Stimulated activated CD4-positive, alpha-beta T cell treated with anti-CD3 and anti-CD28 coated beads, Interleukin-12 subunit alpha, Interleukin-12 subunit beta, amount 100 ng/mL, for 24 hours (primary cell): ENCODE measurements at regions not wholly inside any gene's neighbourhood (a gene's known extent, or its start where the extent isn't known, plus 50 kb on each side); places are given as distances from the start of the nearest gene placed in this dataset.
"Not testable (repeated sequence)": the region's sequence is repeated elsewhere in the genome, so short reads cannot be mapped to it uniquely, and the experiment has no call there.

Experiments
- DNase-seq, 2 experiments: peaks; one replicate each; pipeline ENCODE4 v3.0.0-alpha.2; 2020; ENCODE audit warnings: low read depth in 2 of 2

DNA sequence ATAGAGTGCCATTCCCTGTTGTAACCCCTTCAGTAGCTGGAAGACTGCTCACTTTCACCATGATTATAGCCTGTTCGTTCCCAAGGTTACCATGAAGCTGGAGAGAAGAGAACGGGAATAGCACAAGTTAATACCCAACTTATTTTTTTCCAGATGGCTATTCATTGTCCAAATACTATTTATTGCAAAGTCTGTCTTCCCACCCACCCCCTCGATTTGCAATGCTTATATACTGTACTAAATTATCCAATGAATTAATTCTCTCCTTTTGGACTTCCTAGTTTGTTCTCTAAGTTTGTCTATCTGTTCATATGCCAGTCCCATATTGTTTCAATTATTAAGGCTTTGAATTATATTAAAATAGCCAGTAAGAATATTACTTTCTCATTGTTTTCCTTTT, 231.0 kb downstream of the RAB11FIP4 start:
- DNase-seq = no peak

DNA sequence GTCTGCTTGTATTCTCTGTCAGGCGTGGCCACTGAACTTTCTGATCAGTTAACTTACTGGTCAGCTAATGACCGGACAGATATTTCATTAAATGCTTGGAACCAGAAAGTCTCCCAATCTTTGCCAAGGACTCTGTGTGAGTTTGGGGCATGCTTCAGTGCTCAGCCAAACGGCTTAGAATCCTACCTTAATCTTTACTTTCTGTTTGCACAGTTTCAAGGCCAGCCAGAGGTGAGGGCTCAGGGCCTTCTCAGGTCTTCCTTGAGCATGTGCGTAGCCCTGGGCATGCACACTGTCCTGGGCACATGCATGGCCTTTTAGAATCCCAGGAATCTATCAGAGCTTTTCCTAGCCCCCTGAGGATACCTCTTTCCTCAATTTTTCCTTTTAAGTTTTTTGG, 230.1 kb downstream of the RAB11FIP4 start:
- DNase-seq = no peak

DNA sequence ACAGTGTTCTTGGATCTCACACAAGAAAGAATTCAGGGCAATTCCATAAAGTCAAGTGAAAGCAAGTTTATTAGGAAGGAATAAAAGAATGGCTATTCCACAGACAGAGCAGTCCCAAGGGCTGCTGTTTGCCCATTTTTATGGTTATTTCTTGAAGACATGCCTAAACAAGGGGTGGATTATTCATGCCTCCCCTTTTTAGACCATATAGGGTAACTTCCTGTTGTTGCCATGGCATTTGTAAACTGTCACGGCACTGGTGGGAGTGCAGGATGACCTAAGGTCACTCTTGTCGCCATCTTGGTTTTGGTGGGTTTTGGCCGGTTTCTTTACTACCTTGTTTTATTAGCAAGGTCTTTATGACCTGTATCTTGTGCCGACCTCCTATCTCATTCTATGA, 219.6 kb downstream of the RAB11FIP4 start:
- DNase-seq = not testable (repeated sequence)

DNA sequence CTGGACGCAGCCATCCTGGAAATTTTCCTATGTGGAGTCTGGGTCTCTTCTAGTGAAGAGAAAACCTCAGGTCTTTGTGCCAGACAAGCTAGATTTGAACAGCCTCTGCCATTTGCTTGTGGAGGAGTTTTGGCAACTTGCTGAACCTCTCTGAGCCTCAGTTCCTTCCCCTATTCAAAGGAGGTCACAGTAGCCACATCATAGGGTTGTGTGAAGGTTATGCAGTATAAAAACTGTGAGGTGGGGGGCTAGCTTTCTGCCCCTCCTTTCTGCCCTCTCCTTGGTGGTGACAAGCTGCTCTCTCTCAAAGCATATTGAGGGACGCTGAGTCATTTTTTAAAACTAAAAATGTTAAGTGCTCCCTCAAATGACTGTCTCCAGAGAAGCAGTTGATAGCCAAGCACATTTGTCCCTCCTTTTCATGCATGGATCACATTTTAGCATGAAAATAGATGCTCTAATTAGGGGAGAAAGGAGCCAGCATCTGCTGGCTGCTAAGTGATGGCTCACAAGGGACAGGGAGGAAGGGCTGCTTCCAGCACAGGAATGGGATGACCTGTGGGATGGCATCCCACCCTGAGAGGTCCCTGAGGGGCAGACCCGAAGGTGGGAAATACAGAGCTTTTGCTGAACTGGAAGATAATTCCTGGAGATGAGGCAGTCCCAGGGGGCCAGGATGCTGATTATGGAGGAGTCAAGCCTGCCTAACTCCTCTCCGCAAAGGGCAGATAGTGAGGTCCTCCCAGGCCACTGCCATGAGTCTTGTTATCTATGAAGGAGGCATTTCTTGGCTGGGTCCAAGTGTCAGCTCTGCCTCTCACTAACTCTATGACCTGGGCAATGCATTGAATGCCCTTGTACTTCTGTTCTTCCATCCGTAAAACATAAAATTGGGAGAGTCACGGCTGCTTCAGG, 218.8 kb downstream of the RAB11FIP4 start:
- no peak for DNase-seq

DNA sequence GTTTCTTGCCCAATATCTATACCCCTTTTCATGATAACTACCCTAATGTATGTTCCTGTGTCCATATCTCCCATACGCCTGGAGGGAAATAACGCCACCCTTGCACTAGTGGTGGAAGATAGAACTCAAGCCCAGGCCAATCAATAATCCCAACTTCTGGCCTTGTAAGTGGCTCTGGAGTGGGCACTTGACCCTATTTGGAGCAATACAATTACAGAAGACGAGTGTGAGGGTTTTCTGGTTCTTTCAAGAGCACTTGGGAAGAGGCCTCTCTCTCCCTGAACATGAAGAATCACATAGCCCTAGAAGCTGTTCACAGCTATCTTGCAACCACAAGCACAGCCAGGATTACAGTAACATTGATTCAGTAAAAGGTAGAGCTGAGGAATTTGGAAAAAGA, 217.9 kb downstream of the RAB11FIP4 start:
- no peak for DNase-seq

DNA sequence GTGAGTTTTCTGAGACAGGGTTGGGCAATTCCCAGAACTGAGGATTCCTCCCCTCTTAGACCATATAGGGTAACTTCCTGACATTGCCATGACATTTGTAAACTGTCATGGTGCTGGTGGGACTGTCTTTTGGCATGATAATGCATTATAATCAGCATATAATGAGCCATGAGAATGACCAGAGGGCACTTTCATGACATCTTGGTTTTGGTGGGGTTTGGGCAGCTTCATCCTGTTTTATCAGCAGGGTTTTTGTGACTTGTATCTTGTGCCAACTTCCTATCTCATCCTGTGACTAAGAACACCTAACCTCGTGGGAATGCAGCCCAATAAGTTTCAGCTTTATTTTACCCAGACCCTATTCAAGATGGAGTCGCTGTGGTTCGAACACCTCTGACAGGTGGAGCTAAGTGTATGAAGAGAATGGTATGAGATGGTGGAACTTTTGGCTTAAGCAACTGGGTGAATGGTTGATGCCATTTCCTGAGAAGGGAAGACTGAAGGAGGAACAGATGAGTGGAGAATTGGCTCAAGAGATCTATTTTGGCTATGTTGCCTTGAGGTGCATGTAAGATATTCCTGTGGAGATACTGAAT, 217.3 kb downstream of the RAB11FIP4 start:
- DNase-seq = no peak

DNA sequence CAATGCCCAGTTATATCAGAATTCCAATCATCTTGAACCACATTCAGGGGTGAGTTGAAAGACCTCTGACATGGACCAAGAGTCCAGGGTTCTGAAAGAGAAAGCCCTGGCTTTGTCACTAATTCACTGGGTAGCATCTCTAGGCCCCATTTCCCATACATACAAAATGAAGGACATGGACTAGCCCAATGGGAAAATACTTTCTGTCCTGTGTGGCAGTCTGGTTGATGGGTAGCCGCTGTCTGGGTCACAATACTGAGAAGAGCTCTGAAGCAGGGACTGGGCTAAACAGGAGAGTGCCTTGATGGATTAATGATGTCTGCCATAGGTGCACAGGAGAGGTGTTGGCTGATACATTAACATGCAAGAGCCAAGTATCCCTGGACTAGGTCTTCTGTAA, 214.3 kb downstream of the RAB11FIP4 start:
- DNase-seq = no peak

DNA sequence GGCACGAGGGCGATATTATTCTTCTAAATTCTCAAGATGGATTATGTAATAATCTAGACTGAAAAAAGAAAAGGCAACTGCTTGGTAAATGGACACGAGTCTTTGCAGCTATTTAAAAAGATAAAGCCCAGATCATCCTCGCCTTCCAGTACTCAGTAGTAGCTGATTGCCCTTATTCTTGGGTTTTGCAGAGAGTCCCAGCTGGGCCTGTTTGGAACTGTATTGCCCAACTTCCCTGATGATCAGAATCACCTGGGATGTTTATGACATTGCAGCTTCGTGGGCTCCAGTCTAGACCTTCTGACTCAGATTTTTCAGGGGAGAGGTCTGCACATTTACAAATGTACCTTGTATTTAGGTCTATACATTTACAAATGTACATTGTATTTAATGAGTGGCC, 213.5 kb downstream of the RAB11FIP4 start:
- DNase-seq = no peak

DNA sequence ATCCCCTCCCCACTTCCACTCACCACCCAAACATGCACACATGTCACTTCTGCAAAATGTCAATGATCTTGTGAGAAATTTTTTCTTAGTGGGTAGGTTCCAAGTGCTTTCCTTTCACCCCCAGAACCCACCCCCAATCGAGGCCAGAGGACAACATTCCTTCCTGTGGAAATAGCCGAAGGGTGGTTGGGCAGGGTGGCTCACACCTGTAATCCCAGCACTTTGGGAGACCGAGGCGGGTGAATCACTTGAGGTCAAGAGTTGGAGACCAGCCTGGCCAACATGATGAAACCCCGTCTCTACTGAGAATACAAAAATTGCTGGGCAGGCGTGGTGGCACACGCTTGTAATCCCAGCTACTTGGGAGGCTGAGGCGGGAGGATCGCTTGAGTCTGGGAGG, 208.7 kb downstream of the RAB11FIP4 start:
- DNase-seq = not testable (repeated sequence)

DNA sequence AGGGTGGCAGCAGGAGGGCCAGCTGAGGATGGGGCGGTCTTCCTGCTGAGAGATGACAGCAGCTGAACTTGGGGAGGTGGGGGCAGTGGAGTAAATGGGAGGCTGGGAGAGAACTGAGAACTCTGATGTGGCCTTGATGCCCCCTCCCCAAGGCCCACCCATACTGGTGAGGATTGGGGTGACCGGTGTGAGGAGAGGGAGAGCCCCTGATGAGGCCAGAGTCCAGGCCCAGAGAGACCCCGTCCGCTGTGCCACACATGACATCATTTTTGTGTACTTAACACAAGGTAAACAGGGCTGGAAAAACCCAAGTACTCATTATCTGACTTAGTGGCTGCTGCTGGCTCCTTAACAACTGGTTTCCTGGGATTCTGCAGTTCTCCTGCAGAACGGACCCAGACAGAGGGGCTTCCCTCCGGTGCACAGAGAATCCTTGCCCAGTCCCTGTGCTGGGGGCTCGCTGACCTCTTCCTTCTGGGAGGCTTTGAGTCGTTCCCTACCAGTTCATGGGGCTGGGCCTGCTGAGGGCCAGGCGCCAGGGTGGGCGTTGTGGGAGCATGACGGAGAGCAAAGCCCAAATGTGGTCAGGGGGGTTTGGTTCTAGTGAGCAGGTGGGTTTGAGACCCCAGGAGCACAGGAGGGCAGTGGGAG, 207.6 kb downstream of the RAB11FIP4 start:
- DNase-seq = no peak

DNA sequence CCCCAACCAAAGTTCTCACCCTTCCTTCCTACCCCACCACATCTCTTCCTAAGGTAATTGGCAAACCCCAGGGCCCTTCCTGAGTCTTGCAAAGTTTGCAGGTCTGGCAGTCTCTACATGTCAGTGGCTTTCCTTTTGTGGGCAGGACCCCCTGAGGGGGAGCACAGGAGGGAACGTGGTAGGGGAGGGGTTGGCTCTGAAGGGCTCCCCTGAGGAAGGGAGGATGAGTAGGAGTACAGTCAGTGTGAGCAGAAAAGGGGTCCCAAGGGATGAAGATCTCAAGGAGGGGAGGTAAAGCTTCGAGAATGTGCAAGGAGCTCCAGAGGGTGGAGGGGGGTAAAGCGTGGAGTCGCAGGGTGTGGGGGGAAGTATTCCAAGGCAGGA, 206.9 kb downstream of the RAB11FIP4 start:
- no peak for DNase-seq

DNA sequence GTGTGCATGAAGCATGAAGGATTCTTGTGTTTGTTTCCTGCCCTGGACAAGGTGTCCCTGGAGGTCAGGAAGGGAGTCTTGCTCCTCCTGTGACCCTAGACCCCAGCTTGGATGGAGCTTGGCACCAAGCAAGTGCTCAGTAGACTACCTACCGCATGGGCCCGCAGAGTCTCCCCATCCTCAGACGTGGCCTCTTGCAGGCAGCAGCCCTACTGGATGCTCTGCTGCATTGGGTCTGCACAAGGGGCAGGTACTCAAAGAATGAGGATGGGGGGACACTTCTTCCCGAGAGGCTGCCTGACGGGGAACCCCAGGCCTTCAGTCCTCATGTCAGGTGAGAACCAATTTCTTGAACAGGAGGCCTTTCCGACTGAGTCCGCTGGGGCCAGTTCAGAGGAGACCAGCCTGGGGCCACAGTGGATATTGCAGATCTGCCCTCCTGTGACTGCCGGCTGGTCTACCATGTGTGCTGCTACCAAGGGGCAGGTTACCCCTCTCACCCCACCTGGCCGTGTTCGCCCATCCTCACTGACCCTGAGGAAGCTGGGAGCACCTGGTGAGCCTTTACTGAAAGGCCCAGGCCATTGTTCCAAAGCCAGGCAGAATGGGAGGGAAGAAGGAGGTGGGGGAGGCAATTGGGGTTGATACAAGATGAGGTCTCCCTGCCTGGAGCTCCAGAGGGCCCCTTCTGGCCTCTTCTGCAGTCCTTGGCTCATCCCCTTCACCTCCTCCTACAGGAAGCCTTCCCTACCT, 206.3 kb downstream of the RAB11FIP4 start:
- no peak for DNase-seq

DNA sequence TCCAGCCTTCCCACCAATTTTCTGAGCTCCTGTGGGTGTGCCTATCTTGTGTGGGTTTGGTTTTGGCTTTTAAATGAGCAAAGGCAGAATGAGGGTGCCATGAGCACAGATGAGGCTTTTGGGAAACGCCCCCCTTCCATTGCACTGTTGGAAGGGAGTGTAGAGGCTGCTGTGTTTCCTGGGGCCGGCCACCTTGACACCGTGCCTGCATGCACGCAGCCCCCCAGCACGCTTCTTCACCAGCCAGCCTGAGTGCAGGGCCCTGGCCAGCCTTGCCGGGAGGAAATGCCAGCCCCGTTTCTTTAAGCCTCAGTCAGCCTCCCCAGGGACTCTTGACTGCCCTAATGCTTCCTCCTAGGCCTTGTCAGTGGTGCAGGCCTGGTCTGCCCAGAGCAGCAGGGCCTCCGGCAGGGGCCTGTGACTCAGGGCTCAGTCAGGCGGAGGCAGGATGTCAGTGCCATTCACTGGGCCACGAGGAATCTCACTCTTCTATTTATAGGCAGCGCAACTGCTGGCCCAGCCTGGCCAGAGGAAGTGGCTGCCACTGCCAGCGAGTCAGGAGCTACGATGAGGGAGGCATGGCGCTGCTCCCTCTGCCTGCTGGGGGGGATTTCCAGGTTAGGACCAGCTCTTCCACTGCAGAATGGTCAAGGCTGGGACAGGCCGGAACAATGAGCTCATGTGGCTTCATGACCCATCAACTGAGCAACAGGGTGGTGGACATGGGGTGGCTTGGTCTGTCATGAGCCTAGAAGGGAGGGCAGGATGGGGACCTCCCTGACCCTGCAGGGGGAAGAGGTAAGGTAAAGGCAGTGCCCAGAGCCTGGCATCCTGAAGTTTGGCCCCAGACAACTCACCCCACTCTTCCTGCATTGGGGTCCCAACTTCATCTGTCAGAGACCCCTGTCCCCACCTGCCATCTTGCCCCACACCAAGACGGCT, 205.2 kb downstream of the RAB11FIP4 start:
- DNase-seq = no peak

DNA sequence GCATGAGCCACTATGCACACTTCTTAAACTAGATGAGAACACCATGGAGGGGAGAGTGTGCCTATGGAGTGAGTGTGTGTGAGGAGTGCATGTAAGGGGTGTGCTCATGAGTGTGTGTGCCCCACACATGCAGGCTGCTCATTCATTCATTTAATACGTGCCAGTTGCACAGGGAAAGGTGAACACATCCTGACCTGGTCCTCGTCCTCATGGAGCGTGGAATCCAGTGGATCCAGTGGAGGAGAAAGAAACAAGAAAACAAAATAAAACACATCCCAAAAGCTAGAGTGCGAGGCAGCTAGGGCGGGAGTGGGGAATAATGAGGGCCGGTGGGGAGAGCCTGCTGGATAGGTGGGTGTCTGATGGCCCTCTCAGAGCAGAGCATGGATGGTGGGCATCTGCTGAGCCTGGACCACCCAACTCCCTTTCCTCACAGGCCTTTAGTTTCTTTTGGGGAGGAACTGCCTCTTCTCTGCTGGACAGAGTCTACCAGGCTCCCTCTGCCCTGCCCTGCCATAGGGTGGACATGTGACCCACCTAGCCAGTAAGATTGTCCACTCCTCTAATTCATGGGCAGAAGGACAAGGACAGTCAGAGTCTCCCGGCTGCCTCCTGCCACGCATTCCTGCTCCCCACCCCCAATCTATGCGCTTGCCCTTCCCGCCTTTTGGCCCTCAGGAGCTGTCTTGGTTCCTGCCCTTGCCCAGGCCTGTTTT, 204.3 kb downstream of the RAB11FIP4 start:
- DNase-seq = no peak

DNA sequence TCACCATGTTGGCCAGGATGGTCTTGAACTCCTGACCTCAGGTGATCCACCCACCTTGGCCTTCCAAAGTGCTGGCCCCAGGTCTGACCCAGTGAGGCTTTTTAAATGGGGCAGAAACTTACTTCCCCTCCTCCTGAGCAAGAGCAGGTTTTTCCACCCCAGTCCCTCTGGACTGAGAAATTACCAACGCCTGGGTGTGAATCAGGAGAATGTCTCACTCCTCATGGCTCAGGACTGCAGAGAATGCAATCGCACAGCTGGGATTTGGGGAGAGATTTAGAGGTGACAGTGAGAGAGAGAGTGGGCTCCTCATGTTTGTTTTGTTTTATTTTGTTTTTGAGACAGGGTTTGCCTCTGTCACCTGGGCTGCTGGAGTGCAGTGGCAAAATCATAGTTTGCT, 203.6 kb downstream of the RAB11FIP4 start:
- no peak for DNase-seq

DNA sequence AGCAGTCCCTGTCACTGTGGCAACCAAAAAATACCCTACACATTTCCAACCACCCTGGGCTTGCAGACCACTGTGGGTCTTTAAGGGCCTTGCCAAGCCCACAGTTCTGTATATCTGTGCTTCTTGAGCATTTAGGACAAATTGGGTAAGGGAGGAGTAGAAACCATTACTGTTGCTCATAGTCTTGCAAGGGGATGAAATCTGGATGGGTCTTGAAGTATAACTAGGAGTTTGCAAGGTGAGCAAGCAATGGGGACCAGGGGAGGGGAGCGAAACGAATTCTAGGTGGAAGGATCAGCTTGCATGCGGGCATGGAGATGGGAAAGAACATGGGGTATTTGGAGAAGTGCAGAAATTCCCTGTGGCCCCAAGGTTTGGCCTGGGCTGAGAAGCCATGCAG, 202.9 kb downstream of the RAB11FIP4 start:
- no peak for DNase-seq

DNA sequence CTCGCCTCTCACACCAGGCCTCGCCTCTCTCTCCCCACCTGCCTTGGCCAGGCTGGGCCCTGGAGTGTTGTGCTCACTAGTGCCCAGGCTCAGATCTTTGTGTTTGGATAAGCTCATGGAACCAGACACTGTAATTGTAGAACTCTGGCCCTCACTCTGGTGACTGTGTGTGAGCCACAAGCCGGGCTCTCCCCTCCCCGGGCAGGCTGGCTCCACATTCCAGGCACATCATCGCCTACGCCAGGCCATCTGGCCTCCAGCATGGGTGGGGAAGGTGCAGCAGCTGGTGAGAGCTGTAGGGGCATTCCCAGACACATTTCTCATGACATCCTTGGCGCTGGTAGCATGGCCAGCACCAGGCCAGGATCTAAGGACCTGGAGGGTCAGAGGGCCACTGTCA, 202.3 kb downstream of the RAB11FIP4 start:
- no peak for DNase-seq

DNA sequence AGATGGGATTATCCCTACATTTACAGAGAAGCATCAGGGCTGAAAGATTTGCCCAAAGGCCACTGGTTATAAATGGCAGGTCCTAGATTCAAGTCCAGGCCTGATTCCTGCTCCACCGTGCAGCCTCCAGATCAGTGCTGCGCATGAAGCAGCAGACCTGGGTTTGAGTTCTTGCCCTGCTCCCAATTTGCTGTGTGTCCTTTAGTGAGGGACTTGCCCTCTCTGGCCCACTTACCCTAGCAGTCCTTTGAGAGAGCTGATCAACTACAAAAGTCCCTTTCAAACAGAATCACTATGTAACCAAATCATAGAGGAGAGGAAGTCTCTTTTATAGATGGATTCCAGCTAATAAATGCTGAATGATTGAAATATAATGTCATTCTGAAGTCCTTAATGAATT, 200.4 kb downstream of the RAB11FIP4 start:
- no peak for DNase-seq

DNA sequence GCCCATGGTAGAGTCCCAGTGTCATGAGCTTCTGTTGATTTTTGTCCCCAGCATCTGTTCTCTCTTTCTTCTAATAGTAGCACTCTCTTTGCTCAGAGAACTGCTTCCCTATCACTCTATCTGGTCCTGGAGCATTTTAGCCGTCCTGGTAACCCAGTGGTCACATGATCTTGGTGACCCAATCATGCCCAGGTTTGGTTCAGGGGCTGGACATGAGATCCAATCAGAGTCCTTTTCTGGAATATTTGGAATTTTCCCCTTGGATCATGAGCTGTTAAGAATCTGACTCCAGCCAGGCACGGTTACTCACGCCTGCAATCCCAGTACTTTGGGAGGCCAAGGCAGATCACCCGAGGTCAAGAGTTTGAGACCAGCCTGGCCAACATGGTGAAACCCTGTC, 197.0 kb downstream of the RAB11FIP4 start:
- no peak for DNase-seq

DNA sequence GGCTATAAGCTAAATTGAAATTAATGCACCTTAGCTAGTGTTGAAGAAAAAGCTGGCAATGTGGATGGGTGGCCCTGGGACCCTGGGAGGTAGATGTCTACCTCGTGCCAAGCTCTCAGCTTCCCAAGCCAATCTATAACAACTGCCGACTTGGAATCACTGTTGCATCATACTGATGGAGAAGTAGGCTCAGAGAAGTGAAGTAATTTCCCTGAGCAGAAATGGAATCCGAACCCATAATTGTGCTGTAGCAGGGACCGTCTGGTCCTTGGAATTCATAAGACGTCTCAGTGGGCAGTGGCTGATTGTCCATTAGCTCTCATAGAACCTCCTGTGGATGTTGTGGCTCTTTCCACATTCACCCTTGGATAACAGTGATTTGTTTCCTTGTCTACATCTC, 196.6 kb downstream of the RAB11FIP4 start:
- no peak for DNase-seq
